Neural cell (in vitro differentiated cells): ENCODE measurements at regions not wholly inside any gene's neighbourhood (a gene's known extent, or its start where the extent isn't known, plus 50 kb on each side); places are given as distances from the start of the nearest gene placed in this dataset.

Experiments used
- H2AFZ ChIP-seq: fragments of 200-600, 300-800 bp; sonication (generic), shearing (Covaris generic); 2 replicates; pipeline ENCODE4 v1.6.0; 2014; ENCODE audit warnings: low read depth, mild to moderate bottlenecking, antibody characterized with exemption, low read length, moderate library complexity
- H3F3A ChIP-seq: fragments of 200-600 bp; shearing (Covaris generic); 2 replicates; pipeline ENCODE4 v1.6.1; 2016; ENCODE audit warnings: mild to moderate bottlenecking, moderate library complexity, mixed read lengths, antibody characterized with exemption, low read length; ENCODE audit not compliant: insufficient read depth, poor library complexity, severe bottlenecking
- H3K27ac ChIP-seq: fragments of 200-600, 300-800 bp; sonication (generic), shearing (Covaris generic); 2 replicates; pipeline ENCODE4 v1.5.1; 2014; ENCODE audit warnings: mild to moderate bottlenecking, low read length, moderate library complexity
- H3K27me3 ChIP-seq: fragments of 300-800, 200-600 bp; sonication (generic), shearing (Covaris generic); 2 replicates; pipeline ENCODE4 v1.6.0; 2014; ENCODE audit warnings: mild to moderate bottlenecking, low read depth, low read length, moderate library complexity; ENCODE audit not compliant: insufficient read depth
- H3K36me3 ChIP-seq: fragments of 300-800, 200-600 bp; sonication (generic), shearing (Covaris generic); 2 replicates; pipeline ENCODE4 v1.5.1; 2014; ENCODE audit warnings: mild to moderate bottlenecking, antibody characterized with exemption, low read length, moderate library complexity; ENCODE audit not compliant: insufficient read depth
- H3K4me2 ChIP-seq: fragments of 300-800, 200-600 bp; sonication (generic), shearing (Covaris generic); 2 replicates; pipeline ENCODE4 v1.6.0; 2014; ENCODE audit warnings: mild to moderate bottlenecking, low read length
- H3K4me3 ChIP-seq: fragments of 300-800, 200-600 bp; sonication (generic), shearing (Covaris generic); 2 replicates; pipeline ENCODE4 v1.5.1; 2014; ENCODE audit warnings: mild to moderate bottlenecking, low read length, moderate library complexity
- H3K79me2 ChIP-seq: fragments of 200-600 bp; shearing (Covaris generic); replicated peaks from 2 replicates; pipeline ENCODE4 v1.6.0; 2014; ENCODE audit warnings: mild to moderate bottlenecking, low read length, moderate library complexity; ENCODE audit not compliant: insufficient read depth
- H3K9ac ChIP-seq: fragments of 300-800, 200-600 bp; sonication (generic), shearing (Covaris generic); 2 replicates; pipeline ENCODE4 v1.6.1; 2016; ENCODE audit warnings: mild to moderate bottlenecking, low read length, mixed read lengths
- H3K9me2 ChIP-seq: fragments of 200-600 bp; shearing (Covaris generic); 2 replicates; pipeline ENCODE4 v1.6.1; 2016; ENCODE audit warnings: mild to moderate bottlenecking, low read length, mixed read lengths; ENCODE audit not compliant: insufficient read depth
- H3K9me3 ChIP-seq: fragments of 200-600, 300-800 bp; sonication (generic), shearing (Covaris generic); 2 replicates; pipeline ENCODE4 v1.6.1; 2016; ENCODE audit warnings: mild to moderate bottlenecking, mixed run types, low read length, moderate library complexity, mixed read lengths
- H4K20me1 ChIP-seq: fragments of 200-600 bp; shearing (Covaris generic); 2 replicates; pipeline ENCODE4 v1.6.1; 2016; ENCODE audit warnings: mild to moderate bottlenecking, mixed run types; ENCODE audit not compliant: insufficient read depth
- EP300 ChIP-seq: fragments of 450-650 bp; conservative IDR thresholded peaks from 2 replicates; pipeline ENCODE4 v1.6.1; 2014; ENCODE audit warnings: antibody characterized with exemption, mild to moderate bottlenecking, moderate library complexity; ENCODE audit not compliant: poor library complexity, severe bottlenecking
- EZH2 ChIP-seq: fragments of 200-600, 300-800 bp; shearing (Covaris generic), sonication (generic); IDR thresholded peaks from 2 replicates; pipeline ENCODE4 v1.6.1; 2014; ENCODE audit warnings: antibody characterized with exemption, low read length, borderline replicate concordance, mild to moderate bottlenecking; ENCODE audit not compliant: insufficient read depth, poor library complexity, severe bottlenecking
- MXI1 ChIP-seq: fragments of 450-650 bp; conservative IDR thresholded peaks from 2 replicates; pipeline ENCODE4 v1.6.1; 2014; ENCODE audit warnings: antibody characterized with exemption, mild to moderate bottlenecking; ENCODE audit not compliant: poor library complexity, severe bottlenecking
- POLR2AphosphoS5 ChIP-seq: IDR thresholded peaks from 2 replicates; pipeline ENCODE4 v1.6.1; 2012
- RAD21 ChIP-seq: fragments of 450-650 bp; conservative IDR thresholded peaks from 2 replicates; pipeline ENCODE4 v1.6.1; 2014; ENCODE audit warnings: antibody characterized with exemption, mild to moderate bottlenecking, moderate library complexity
- SMC3 ChIP-seq: fragments of 450-650 bp; conservative IDR thresholded peaks from 2 replicates; pipeline ENCODE4 v1.6.1; 2014; ENCODE audit warnings: antibody characterized with exemption, mild to moderate bottlenecking, moderate library complexity; ENCODE audit not compliant: poor library complexity
- TAF1 ChIP-seq: IDR thresholded peaks from 2 replicates; pipeline ENCODE4 v1.6.1; 2012; ENCODE audit warnings: low read depth
- TF ChIP-seq, protein P1 (sequence below): fragments of 450-650 bp; IDR thresholded peaks from 2 replicates; pipeline ENCODE4 v1.5.1; 2014; ENCODE audit warnings: antibody characterized with exemption, mild to moderate bottlenecking, moderate library complexity; ENCODE audit not compliant: poor library complexity, severe bottlenecking
- TF ChIP-seq, protein P2 (sequence below): IDR thresholded peaks from 2 replicates; pipeline ENCODE4 v1.6.1; 2012; ENCODE audit warnings: borderline replicate concordance

DNA sequence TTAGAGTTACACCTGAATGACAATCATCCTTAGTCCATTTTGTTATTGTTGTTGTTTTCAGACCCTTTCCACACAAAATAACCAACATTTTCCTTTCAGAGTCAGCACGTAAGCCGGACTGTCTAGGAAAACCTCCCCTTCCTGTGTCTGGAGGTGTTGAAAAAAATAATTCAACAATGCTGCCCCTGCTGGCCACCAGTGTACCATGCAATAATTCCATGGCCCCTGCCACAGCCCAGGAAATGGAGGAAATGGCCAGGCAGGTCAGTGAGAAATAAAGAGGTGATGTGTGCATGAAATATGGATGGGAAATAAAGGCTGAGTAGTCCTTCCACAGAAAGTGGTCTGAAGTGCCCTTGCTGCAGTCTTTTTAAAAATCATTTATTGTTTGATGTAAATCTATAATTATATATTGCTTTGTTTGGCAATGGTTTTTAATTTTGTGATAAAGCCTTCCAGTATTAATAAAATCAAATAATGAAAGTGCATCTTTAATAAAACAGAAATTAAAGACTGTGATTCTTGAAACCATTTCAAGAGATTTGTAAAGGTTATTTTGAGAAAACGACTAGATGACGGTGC lies 152.8 kb upstream of the PAPPA start:
- H3K9me2 ChIP-seq: no peaks in the 10 kb centered on the region
- TF ChIP-seq MXI1 (no peak), TAF1 (no peak), EP300 (no peak), RAD21 (no peak), POLR2AphosphoS5 (no peak), SMC3 (no peak), EZH2 (no peak)
- TF ChIP-seq, protein P1, sequence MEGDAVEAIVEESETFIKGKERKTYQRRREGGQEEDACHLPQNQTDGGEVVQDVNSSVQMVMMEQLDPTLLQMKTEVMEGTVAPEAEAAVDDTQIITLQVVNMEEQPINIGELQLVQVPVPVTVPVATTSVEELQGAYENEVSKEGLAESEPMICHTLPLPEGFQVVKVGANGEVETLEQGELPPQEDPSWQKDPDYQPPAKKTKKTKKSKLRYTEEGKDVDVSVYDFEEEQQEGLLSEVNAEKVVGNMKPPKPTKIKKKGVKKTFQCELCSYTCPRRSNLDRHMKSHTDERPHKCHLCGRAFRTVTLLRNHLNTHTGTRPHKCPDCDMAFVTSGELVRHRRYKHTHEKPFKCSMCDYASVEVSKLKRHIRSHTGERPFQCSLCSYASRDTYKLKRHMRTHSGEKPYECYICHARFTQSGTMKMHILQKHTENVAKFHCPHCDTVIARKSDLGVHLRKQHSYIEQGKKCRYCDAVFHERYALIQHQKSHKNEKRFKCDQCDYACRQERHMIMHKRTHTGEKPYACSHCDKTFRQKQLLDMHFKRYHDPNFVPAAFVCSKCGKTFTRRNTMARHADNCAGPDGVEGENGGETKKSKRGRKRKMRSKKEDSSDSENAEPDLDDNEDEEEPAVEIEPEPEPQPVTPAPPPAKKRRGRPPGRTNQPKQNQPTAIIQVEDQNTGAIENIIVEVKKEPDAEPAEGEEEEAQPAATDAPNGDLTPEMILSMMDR: no peak
- TF ChIP-seq, protein P2, sequence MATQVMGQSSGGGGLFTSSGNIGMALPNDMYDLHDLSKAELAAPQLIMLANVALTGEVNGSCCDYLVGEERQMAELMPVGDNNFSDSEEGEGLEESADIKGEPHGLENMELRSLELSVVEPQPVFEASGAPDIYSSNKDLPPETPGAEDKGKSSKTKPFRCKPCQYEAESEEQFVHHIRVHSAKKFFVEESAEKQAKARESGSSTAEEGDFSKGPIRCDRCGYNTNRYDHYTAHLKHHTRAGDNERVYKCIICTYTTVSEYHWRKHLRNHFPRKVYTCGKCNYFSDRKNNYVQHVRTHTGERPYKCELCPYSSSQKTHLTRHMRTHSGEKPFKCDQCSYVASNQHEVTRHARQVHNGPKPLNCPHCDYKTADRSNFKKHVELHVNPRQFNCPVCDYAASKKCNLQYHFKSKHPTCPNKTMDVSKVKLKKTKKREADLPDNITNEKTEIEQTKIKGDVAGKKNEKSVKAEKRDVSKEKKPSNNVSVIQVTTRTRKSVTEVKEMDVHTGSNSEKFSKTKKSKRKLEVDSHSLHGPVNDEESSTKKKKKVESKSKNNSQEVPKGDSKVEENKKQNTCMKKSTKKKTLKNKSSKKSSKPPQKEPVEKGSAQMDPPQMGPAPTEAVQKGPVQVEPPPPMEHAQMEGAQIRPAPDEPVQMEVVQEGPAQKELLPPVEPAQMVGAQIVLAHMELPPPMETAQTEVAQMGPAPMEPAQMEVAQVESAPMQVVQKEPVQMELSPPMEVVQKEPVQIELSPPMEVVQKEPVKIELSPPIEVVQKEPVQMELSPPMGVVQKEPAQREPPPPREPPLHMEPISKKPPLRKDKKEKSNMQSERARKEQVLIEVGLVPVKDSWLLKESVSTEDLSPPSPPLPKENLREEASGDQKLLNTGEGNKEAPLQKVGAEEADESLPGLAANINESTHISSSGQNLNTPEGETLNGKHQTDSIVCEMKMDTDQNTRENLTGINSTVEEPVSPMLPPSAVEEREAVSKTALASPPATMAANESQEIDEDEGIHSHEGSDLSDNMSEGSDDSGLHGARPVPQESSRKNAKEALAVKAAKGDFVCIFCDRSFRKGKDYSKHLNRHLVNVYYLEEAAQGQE: no peak

DNA sequence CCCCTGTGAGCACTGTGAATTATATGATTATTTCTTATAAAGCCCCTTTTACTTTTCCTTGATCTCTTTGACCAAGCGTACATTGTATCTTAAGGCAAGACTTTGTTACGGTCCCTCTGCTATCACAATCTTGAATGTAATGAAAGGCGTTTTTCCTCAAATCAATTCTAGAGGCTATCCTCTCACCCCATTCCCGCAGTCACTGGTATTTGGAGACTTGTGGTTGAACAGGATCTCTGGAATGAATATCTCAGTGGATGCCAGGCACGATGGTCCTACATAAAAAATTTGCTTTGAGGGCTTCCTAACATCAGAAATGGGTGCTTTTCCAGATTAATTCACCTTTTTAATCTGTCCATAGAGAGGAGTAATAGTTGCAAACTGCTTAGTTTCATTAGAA lies 151.4 kb upstream of the PAPPA start:
- Histone ChIP-seq H3F3A (no peaks in the 10 kb centered on the region), H3K9me2 (no peaks in the 10 kb centered on the region), H3K27ac (no peak overlapping the region), H2AFZ (no peak overlapping the region), H3K36me3 (no peaks in the 10 kb centered on the region), H3K9ac (no peak overlapping the region), H3K27me3 (no peaks in the 10 kb centered on the region), H4K20me1 (no peaks in the 10 kb centered on the region), H3K79me2 (no peaks in the 10 kb centered on the region), H3K9me3 (no peaks in the 10 kb centered on the region), H3K4me3 (no peak overlapping the region), H3K4me2 (no peak overlapping the region)
- TF ChIP-seq EZH2 (no peak), EP300 (no peak)
- TF ChIP-seq, protein P2: no peak

More for the DNA sequence above, 152.8 kb upstream of the PAPPA start:
- H3K79me2 ChIP-seq: no peaks in the 10 kb centered on the region
- H2AFZ ChIP-seq: no peak overlapping the region
- no peaks in the 10 kb centered on the region for H3F3A ChIP-seq
- no peak overlapping the region for H3K4me3 ChIP-seq
- no peaks in the 10 kb centered on the region for H3K36me3 ChIP-seq
- H3K9me3 ChIP-seq: no peaks in the 10 kb centered on the region
- no peak overlapping the region for H3K9ac ChIP-seq
- no peaks in the 10 kb centered on the region for H3K27me3 ChIP-seq
- H3K4me2 ChIP-seq: no peak overlapping the region
- H3K27ac ChIP-seq: no peak overlapping the region
- H4K20me1 ChIP-seq: no peaks in the 10 kb centered on the region
